Posterior cingulate gyrus (tissue), 11 donors: ENCODE measurements at regions not wholly inside any gene's neighbourhood (a gene's known extent, or its start where the extent isn't known, plus 50 kb on each side); places are given as distances from the start of the nearest gene placed in this dataset.

Experiments
- DNase-seq, 10 donors: peaks; one replicate each; pipeline versions ENCODE4 v3.0.0 to v3.0.0-alpha.2; 2020 to 2021; ENCODE audit warnings: mixed read lengths in 3 of 10
- intact Hi-C: fragments of 100-400 bp; cut with DNase I; formaldehyde crosslinking; loops from one replicate; pipeline ENCODE4 v1.15.1; 2023

DNA sequence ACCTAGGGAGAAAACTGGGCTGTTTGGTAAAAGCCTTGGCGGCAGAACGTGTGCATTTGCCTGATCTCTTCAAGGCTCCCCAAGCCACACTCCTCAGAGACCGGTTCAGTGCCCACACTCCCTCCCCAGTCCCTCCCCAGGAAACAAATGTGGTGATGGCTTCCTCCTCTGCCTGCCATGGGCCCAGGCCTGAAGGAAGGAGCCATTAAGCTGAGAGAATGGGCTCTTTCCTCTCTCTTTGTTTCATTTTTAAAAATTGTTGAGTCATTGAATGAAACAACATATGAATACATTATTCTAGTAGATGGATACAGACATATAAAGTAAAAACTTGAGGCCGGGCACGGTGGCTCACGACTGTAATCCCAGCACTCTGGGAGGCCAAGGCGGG lies 50.6 kb upstream of the YWHAQ start:
- intact Hi-C loops, result no loop called here
- peak in 1 of 10 donors; percentile 14 for DNase-seq

DNA sequence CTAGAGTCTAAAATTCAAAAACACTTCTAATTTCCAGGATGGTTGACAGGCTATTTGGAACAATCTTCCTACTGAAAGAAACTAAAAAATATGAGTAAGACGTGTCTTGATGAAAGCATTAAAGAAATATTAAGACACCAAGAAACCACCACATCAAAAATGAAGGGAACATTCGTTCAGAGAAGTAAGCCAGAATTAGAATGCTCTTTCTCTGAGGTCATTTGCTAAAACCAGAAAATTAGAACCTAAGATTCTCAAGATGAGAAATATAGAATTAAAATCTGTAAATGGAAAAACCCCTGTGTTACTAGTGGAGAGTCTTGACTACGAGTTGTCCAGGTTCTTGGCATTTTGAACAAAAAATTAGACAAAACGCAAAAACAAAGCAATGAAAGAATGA lies 54.8 kb upstream of the YWHAQ start:
- DNase-seq, result no peak
- intact Hi-C loops, result no loop called here

DNA sequence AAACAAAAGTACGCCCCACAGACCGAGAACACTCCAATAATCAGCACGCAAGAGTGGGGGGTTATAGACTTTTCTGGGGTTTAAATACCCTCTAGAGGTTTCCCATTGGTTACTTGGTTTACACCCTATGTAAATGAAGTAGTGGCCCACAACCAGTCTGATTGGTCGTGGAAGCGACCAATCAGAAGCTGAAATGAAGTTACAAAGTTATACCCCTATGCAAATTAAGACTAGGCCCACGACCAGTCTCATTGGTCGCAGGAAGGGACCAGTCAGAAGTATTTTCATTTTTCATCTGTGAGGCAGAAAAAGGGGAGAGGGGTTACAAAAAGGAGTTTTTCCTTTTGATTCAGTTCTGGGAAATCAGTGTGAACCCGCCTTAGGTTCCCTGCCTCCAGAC lies 55.3 kb upstream of the YWHAQ start:
- intact Hi-C loops, result no loop called here
- DNase-seq, result no peak

DNA sequence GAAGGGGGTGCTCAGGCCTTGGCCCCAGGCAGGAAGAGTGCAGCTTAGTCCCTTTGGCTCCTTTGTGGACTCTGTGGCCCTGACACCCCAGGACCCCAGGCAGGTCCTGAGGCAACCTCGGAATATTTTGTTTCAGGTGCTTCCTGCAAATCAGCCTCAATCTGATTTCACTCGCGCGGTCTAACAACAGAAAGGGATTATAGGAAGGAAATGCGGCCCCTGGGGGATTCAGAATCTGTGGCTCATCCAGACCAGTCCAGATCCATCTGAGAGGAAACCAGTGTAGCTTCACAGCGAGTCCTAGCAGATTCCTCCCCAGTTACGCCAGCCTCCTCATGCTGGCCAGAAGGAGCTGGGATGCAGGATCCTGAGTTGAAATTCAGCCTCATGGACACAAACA lies 59.5 kb upstream of the YWHAQ start:
- intact Hi-C loops, result no loop called here
- peak in 1 of 10 donors; percentile 40 for DNase-seq

DNA sequence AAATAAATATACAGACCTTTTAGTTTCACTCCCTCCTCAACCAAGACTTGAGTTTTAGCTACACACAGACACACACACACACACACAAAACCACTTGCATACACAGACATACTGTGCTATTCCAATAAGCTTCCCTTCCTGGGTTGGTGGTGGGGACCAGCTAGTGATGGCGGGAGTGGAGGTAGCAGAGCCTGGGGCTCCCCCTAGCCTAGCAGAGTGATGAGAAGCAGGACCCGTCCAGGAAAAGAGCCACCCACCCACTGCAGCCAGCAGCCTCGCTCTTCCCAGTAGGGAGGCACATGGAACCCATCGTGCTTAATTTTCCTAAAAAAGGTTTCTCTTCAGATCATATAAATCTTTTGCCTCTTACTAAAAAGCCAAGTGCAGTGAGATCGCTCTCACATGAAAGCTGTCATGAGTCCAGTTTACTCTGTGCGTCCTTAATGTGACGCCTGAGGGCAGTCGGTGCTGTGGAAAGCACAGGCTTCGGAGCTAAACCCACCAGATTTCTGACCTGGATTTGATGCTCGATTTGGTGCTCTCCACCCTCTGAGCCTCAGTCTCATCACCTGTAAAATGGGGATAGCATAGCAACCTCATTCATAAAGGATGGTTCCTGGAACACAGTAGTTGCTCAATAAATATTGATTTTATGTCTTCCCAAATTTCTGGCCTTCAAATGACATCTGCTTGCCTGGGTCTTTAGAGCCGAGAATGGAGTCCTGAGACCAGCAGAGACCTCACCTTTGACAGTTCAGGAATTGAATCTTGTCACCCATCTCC lies 60.1 kb upstream of the YWHAQ start:
- intact Hi-C loops, result no loop called here
- peak in 2 of 10 donors; percentile 31 to 48 for DNase-seq

DNA sequence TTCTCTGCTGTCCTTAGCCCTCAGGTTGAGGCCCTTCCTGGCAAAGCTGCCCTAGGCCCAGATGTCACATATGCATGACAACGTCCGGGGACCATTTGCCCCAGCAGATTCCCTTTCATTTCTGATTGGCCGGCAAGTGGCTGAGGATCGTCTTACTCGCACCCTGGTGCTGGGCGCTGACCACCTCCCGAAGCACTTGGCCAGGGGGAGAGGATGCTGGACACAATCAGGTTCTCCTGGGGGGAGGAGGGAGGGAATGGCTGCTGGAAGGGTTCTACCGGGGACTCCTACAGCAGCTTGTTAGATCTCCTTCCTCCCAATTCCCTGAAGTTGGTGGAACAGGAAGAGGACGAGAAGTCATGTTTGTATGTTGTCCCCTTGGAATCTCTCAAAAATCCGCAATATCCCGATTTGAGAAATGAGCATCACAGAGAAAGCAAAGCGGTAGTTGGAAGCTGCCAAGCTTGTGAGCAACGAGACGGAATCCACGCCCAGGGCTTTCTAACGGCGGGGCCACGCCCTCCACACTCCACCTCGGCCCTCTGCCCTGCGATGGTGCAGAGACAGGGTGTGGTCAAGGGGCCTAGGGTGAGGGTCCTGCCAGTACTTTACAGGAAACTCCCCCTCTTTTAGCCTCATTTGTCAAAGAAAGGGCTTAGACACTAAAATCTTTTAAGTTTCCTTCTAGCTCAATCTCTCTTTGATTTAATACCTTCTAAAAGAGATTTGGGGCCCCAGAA lies 61.8 kb upstream of the YWHAQ start:
- no peak for DNase-seq
- intact Hi-C loops, result no loop called here

DNA sequence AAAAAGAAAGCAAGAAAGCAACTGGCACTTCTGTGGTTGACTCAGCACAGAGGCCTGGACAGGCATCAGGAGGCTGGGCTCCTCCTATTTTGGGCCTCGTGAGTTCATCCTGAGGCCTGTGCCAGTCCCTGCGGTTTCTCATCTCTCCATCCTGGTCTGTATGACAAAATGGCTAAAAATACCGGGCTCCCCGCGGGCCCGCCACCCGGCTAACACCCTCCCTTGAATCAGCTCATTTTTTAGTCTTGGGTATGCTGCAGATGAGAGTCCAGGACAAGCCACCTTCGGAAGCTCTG lies 62.3 kb upstream of the YWHAQ start:
- intact Hi-C loops, result no loop called here
- DNase-seq, result peak in 1 of 10 donors; percentile 39

DNA sequence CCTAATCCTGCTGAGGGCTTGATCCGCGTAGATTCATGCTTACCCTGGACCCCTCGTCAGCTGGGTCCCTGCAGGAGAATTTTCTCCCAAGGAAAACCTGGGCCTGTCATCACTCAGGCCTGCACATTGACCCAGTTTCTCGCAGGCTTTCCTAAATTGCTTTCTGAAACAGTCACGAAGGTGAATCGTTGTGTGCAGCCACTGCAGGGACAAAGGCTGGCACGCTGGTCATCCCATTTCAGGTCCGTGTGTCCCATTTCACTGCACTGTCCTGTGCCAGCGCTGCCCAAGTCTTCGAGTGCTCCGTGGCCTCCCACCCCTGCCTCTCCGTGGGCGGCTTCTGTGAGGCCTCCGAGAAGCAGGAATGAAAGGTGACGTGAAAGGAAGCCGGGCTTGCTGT lies 62.8 kb upstream of the YWHAQ start:
- intact Hi-C loops, result no loop called here
- DNase-seq, result no peak

DNA sequence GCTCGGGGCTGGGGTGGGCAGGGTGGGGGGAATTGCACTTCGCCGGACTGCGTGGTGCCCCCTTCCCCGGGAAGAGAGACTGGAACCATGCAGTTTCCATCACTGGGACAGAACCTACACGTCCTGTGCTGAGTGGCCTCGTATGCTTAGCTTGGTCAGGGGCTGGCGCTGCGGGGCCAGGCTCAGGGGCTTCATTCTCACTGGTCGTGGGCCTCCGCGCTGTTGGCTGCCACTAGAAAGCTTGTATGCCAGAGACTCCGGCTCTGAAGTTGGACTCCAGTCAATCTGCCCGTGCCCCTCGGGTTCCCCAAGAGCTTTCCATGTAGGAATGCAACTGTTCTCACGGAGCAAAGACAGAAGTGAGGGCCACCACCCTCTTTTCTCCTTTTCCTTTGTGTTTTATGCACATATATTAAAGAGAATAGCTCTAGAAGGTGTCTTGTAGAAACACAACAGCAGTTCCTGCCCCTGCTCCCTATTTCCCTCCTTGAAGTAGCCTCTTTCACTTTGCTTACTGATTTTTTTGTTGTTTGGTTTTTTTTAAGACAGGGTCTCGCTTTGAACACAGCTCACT lies 64.0 kb upstream of the YWHAQ start:
- intact Hi-C loops, result no loop called here
- DNase-seq, result no peak

DNA sequence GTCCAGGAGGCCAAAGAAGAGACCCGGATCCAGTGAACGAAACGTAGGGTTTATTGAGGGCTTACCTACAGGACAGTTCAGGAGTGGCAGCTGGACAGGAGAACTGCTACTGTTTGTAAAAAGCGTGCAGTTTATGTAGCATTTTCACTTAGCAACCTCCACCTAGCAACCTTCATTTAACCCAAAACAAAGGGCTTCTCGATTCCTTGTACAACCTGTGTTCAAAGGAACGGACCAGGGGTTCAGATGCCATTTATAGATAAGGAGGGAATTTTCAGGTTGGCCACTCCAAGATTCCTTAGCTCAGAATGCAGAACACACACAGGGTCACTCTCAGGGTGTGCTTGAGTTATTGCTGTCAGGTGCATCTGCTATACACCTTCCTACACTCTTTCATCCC lies 65.1 kb upstream of the YWHAQ start:
- no peak for DNase-seq
- intact Hi-C loops, result no loop called here

DNA sequence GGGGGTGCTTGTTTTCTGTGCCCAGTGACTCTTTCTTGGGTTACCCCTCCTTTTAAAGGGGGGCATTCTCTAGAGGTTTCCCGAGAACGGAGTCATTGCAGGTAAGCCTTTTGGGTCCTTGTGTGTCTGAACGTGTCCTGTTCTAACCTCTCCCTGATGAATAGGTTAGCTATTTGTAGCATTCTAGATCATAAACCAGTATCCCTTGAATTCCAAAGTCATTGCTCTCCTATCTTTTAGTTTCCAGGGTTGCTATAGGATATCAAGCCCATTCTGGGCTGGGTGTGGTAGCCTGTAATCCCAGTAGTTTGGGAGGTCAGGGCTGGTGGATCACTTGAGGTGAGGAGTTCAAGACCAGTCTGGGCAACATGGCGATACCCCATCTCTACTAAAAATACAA lies 65.9 kb upstream of the YWHAQ start:
- intact Hi-C loops, result no loop called here

DNA sequence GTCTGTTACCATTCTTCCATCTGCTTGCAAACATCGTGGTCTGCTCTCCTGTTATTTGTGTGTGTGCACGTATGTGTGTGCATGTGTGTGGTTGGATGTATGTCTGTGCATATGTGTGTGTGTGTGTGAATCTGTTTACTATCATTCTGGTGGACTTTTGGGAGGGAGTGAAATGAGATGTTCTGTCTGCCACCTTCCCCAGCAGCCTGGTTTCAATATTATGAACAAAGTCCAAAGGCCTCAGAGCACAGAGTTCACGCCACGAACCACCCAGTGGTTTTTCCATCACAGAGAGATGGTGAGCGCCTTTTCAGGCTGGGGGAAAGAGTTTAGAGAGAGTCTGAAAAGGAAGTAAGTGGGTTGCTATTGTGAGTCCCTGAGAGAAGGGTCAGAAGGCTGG lies 67.1 kb upstream of the YWHAQ start:
- no peak for DNase-seq
- intact Hi-C loops, result no loop called here

More for the DNA sequence above, 65.9 kb upstream of the YWHAQ start:
- DNase-seq, result no peak

DNA sequence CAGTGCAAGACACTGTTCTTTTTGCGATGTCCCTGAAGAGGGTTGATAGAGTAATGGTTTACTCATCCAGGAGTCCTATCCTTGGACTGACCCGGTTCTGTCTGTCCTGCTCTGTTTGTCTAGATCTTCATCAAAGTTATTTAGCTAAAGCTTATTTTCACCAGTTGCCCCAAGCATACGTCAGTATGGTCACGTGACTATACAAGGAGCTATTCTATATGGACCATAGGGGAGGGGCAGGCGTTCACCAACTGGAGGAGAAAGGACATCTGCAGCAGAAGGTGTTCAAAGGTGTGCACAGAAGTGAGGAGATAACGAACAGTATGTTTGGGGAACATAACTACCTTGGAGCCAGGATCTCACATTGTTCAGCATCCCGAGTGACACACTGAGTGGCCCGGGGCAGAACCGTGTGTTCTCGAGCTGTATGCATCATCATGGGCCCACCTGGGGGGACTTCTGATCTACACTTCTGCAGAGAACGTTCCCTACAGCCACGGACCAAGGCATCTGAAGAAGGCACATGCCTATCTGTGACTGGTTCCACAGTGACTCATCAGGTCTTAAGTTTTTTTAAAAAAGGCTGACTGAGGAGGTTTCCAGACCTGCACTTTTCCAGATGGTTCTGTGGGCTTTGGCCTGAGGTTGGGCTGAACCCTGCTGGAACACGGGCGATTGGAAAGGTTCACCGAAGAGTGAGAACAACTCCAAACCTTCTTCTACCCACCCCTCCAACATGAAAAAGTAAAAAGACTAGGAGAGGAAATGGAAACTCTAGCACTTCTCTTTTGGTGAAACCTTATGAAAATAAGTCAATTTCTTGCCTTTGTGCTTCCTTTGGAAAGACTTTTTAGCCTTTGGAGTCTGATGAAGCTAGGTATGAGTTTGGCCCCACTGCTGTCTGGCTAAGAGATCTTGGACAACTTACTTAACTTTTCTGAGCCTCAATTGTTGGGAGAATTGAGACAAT lies 68.6 kb upstream of the YWHAQ start:
- DNase-seq, result no peak
- intact Hi-C loops, result no loop called here

DNA sequence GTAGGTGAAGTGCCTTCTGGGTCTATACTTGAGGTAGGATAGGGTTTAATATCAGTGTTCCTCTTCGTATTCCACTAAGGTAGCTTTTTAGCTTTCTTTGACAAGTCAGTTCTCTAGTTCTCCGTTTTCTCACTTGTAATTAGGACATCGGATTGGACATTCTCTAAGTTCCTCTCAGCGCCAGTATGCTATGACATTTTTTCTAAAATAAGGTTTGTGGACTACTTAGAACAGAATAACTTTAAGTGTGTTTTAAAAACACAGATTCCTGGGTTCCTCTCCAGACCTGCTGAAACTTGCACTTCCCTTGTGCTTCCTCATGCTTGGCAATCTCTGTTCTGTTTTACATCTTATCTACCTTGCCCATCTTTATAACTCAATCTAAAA lies 69.3 kb upstream of the YWHAQ start:
- intact Hi-C loops, result no loop called here
- no peak for DNase-seq

DNA sequence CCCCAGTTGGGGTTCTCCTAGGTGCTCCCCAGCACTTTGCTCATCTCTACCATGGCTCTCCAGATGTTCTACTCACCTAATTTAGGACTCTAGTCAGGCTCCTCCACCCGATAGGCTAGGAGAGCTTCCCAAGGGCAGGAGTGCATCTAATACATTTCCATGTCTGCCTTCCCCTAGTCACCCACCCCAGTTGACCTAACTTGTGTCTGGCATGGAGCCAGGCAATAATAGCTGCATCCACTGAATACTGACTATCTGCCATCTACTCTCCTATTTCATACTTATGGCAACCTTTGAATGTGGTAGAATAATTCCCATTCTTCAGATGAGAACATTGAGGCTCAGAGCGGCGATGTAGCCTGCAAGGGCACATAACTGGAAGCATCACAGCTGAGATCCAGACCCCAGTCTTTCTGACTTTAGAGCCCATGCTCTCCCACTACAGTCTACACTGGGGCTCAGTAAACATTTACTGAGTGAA lies 71.8 kb upstream of the YWHAQ start:
- intact Hi-C loops, result no loop called here

DNA sequence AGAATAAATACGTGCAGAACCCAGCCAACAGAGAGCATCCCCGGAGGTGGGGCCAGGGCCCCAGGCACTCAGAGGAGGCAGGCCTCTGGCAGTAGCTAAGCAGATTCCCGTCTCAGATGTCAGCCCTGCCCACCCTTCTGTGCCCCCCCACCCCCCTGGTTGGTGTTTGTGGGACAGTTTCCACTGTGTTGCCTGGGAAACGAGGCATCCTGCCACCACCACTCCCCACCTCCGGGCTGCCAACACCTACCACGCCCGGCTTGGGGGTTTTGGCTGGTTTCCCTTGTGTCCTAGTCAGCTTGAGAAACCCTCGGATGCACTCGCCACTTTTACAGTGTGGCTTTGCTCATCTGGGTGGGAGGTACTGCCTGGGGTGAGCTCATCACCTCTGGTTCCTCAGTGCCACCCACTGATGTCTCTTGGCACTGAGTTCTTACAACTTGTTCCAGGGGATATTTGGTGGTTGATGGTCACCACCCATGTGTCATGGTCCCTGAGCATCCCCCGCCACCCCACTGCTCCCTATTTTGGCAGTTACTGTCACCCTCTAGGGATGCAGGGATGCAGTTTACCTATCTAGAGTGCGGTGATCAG lies 72.4 kb upstream of the YWHAQ start:
- intact Hi-C loops, result no loop called here
- peak in 9 of 10 donors; percentile 15 to 91 (median 47) for DNase-seq

More for the DNA sequence above, 71.8 kb upstream of the YWHAQ start:
- no peak for DNase-seq

DNA sequence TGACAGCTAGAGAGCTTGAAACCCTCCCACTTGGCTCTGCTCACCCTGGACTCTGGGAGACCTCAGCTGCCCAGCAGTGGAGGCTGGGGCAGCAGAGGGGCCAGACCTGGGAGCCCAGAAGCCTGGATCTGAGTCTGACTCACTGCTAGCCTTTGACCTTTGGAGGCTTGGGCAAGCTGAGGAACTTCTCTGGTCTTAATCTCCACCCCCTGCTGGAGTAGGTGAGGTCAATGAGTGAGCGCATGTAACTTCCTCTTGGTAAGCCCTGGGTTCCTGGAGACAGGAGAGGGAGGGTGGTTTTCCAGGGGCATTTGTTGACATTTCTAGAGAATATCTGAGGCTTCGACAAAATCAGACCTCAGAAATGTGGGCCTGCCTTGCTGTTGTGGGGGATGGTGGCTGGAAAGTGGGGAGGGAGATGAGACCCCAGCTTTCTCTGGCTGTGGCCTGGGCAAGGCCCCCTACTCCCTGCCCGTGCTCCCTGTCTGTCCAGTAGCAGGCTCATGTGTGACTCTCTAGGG lies 73.0 kb upstream of the YWHAQ start:
- intact Hi-C loops, result no loop called here
- DNase-seq, result peak in 1 of 10 donors; percentile 58

DNA sequence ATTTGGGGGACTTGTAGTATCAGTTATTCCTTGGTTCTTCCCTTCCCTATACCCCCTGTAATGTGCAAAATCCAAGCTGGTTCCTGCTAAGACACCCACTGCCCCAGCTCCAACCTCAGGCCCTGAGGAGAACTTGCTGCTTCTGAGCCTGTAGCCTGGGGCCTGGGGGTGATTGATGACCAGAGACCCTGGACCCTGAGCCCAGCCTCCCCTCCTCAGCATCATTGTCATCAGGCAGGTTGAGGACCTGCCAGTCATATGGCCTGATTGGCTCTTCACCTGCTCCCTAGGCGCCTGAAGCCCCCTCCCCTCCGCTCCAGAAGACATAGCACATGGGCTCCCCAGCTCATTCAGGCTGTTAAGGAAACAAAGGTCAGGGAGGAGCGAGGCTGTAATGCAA lies 73.8 kb upstream of the YWHAQ start:
- DNase-seq, result no peak
- intact Hi-C loops, result no loop called here

DNA sequence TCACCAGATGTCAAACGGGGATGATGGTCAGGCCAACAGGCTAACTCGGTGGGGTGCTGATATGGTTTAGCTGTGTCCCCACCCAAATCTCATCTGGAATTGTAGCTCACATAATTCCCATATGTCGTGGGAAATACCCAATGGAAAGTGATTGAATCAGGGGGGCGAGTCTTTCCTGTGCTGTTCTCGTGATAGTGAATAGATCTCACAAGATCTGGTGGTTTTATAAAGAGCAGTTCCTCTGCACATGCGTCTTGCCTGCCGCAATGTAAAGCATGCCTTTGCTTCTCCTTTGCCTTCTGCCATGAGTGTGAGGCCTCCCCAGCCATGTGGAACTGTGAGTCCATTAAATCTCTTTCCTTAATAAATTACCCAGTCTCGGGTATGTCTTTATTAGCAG lies 74.4 kb upstream of the YWHAQ start:
- no peak for DNase-seq
- intact Hi-C loops, result no loop called here

DNA sequence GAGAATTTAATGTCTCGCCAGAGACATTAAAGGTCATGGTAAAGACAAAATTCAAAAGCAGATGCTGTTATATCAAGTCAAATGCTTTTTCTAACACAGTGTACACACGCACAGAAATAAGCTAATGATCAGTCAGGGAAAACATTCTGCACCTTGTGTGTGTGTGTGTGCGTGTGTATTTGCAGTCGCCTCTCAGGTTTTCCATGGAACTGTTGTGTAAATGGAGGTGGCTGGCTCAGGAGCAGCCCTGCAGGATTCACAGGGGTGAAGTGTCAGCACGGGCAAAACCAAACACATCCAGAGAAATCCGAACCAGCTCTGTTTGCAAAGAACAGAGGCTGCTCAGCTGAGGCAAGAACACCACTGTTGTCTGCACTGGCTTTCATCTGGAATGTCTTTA lies 76.2 kb upstream of the YWHAQ start:
- intact Hi-C loops, result no loop called here
- no peak for DNase-seq
